Medulla oblongata (tissue), 1 donor: ENCODE measurements at regions not wholly inside any gene's neighbourhood (a gene's known extent, or its start where the extent isn't known, plus 50 kb on each side); places are given as distances from the start of the nearest gene placed in this dataset.

Experiments used
- DNase-seq: peaks from one replicate; pipeline ENCODE4 v3.0.0-alpha.2; 2015; ENCODE audit errors: extremely low spot score

DNA sequence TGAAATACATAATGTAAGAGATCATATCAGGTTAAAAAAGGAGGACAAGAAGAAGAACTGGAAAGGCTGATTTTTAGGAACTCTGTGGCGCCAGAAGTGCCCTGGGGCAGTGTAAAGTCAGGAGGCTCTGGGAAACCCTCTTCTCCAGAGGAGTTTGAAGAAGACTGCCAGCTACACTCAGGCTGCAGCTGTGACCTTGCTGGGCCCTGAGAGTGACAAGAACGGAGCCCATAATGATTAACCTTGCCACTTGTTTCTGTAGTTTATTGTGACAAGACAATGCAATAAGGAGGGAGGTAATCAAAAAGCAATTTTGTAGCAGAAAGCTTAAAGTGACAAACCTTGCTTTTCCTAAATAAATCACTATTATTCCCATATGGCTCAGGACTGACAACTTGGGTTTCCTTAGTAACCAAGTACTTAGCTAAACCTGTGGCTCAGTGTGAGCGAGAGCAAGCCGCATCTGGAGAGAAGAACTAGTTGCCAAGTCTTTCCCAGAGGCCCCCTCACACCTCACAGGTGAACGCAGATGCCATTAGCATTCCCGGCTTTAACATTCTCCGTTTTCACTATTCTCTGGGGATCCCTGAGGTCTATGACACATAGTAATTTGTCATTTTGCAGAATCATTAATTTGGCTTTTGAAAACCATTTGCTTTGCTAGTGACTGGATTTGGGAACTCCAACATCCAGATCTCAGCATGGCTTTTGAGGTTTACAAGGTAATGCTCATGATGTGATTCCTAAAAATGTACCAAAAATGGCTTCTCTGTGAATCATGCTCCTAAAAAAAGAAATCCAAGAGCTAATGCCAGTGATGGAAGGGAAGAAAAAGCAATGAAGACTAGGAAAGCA lies 115.9 kb downstream of the OMA1 start:
- DNase-seq: no peak

GRCh38 chr1:58426918-58427317 lies 119.6 kb downstream of the OMA1 start:
- DNase-seq: no peak

DNA sequence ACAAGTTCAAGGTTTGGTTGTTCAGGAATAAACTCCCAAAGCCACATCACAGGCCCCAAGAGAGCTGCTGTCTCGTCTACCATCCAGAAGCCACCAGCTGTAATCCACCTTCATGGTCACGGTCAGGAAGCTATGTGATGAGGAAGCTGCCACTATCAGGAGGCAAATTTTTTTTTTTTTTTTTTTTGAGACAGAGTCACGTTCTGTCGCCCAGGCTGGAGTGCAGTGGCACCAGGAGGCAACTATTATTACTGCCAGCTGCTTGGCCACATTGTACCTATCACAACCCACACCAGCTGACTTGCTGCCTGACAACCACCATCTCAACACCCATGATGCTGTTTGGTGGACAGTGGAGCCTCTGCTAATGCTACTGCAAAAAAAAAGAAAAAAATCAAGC lies 124.1 kb downstream of the OMA1 start:
- no peak for DNase-seq

DNA sequence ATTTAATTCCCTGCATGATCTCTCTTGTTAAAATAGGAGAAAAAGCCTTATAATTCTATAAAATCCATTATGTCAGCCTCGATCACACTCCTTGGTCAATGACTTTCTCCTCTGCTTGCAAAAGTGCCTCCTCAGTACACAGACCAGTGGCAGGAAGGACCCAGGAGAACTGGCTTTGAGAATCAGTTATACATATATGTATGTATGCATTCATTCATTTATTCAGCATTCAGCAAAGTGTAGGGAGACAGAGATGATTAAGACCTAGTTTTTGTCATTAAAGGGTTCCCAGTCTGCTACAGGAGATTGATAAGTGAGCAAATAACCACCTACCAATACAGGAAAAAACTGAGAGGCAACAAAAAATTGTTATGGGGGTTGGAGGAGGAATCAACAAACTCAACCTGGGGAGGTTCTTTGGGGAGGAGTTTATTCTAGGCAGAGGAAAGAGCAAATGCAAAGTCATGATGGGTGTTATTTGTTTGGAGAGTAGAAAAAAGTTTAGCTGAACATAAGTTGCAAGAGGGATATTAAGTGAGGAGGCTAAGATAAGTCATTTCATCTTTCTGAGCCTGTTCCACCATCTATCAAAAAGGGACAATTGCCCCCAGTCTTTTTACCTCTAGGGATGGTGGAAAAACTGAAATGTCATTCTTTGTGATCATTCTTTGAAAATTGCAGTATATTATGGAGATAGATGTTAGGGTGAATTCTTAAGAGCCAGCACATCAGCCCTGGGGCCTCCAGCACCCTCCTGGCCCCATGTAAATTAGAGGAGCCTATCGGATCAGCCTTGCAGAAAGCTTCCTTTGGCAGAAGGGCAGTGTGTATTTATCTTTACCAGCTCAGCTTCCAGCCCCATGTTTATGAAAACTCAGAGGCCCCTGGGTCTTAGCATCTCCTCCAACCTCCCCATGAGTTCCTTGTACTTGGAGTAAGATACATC lies 128.0 kb downstream of the OMA1 start:
- DNase-seq: no peak

- DNase-seq: no peak
These were observed 134.4 kb downstream of the OMA1 start for GRCh38 chr1:58412071-58412580.

GRCh38 chr1:58409890-58410289 lies 136.6 kb downstream of the OMA1 start:
- DNase-seq: no peak

DNA sequence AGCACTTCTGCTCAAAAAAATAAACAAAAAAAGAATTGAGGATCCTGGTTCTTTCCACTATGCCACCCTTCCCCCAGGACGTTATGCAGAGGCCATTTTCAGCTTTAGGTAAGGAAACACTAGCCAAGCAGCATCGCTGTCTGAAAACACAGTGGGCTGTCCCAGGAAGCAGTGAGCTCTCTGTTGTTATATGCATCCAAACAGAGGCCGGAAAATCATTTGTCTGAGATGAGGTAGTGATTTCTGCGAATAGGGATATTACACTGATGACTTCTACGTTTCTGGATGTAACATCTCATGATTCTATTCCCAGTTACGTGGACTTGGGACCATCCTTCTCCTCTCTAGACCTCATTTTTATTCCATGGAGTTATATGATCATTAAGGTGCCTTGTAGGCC lies 137.2 kb downstream of the OMA1 start:
- DNase-seq: no peak

- DNase-seq: no peak
These were observed 140.0 kb downstream of the OMA1 start for GRCh38 chr1:58406301-58407071.

DNA sequence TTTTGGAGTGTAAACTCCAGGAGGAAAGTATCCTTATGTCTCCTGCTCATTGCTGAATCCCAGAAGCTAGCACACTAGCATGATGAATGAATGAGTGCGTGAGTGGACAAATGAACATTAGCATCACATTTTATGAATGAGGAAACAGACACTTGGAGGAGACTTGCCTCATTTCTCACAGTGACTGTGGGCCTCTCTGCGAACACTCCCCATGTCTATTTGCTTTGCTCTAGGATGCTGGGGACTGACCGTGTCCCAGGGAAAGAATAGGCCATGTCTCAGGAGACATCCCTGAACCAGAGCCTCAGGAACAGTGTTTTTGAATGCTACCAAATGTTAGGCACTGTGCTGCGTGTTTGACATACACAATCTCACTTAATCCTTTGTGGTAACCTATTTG lies 140.9 kb downstream of the OMA1 start:
- DNase-seq: no peak

GRCh38 chr1:58403894-58404293 lies 142.6 kb downstream of the OMA1 start:
- DNase-seq: no peak

- no peak for DNase-seq
These were observed 144.1 kb downstream of the OMA1 start for GRCh38 chr1:58402444-58402843.

GRCh38 chr1:58401991-58402390 lies 144.5 kb downstream of the OMA1 start:
- DNase-seq: no peak

DNA sequence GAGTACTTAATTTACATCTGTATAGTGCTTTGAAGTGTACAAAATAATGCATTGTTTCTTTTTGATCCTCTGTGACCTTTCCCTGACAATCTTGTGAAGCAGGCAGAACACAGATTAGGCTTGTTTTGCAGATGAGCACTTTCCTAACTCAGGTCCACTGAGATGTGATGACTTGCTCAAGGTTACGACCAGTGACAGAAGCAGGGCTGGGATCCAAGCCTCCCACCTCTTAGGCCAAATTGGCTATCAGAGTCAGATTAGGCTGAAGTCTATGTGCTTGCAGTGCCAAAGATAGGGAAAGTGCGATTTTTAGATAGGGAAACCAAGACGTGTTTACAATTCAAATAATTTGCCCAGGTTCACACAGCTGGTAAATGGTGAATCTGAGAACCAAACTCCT lies 147.3 kb downstream of the OMA1 start:
- no peak for DNase-seq

DNA sequence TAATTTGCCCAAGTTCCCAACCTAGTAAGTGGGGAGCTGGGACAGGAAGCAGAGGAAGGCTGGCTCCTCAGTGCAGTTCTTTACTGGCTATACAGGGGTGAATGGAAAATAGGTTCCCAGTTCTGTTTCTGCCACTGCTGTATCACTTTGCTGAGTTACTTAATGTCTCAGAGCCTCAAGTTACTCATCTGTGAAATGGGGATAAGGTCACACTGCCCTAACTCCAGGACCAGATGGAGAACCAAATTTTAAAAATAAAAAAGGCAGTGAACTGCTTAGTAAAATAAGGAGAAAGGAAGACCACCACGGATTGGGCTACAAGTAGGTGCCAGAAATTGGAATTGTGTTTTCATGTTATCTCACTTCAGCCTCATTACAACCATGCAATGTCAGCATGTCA lies 147.8 kb downstream of the OMA1 start:
- DNase-seq: no peak

GRCh38 chr1:58397187-58397820 lies 149.2 kb downstream of the OMA1 start:
- DNase-seq: no peak

- no peak for DNase-seq
These were observed 150.4 kb downstream of the OMA1 start for GRCh38 chr1:58396150-58396549.

- DNase-seq: no peak
These were observed 151.2 kb downstream of the OMA1 start for GRCh38 chr1:58395355-58395754.

DNA sequence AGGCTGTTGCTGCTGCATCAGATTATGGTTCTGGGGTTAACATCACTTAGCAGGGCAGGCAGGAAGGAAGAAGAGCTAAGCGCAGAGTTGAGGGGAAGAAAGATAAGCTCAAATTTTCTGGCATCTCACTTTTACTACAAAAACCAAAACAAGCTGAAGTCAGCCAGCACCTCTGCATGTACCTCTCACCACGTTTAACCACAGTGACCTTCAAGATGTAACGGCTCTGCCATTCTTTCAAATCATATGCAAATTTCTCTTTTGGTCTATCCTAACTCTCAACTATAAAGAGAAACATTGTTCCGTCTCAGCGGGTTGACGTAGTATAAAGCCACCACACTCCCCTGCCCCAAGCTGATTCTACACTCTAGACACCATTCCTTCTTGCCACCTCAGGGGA lies 154.4 kb downstream of the OMA1 start:
- no peak for DNase-seq

GRCh38 chr1:58391514-58391913 lies 155.0 kb downstream of the OMA1 start:
- DNase-seq: no peak

DNA sequence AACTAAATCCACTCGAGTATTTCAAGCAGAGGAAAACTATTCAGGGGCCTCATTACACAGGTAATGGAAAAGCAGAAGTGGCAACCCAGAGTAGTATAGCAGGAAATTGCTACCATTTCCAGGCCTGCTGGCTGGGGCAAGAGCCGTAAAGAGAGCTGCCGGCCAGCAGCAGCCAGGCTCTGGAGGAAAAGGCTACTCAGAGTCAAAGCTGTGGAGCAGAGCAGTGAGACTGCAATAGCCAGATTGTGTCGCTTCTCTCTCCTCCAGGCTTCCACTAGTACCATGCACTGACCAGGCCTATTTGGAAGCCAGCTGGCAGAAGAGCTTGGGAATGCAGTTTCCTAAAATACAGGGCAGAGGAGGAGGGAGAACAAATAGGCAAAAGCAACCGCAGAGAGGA lies 155.5 kb downstream of the OMA1 start:
- no peak for DNase-seq

- DNase-seq: no peak
These were observed 156.4 kb downstream of the OMA1 start for GRCh38 chr1:58390091-58390490.
